ENCODE measurements at regions not wholly inside any gene's neighbourhood (a gene's known extent, or its start where the extent isn't known, plus 50 kb on each side); places are given as distances from the start of the nearest gene placed in this dataset.
A peak's percentile ranks its signal among the peaks of the same experiment; 100 is the strongest.
"Not testable (repeated sequence)": the region's sequence is repeated elsewhere in the genome, so short reads cannot be mapped to it uniquely, and the experiment has no call there.

DNA sequence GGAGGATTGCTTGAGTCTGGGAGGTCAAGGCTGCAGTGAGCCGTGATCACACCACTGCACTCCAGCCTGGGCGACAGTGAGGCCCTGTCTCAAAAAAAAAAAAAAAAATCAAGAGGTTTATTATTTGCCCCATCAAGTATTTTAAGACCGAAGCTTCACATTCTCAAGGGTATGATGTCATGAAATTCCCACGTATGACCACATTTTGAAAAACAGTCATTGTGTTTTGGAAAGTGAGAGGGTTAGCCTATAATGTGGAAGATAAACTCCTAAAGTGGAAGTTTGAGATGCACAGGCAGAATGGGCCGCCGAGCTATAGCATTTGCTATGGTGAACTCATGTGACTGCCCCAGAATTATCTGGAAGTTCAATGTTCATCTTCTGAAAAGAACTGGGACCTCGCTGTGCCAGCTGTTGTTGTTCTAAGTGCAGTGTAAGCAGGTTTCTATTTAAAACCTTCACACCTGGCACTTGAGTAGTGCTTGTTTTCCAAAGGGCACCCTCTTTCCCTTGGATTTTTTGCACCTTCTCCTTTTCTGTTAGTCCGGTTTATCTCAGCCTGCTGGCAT is 96.9 kb upstream of the SLC25A33 start:
- DNase-seq, result no peak

DNA sequence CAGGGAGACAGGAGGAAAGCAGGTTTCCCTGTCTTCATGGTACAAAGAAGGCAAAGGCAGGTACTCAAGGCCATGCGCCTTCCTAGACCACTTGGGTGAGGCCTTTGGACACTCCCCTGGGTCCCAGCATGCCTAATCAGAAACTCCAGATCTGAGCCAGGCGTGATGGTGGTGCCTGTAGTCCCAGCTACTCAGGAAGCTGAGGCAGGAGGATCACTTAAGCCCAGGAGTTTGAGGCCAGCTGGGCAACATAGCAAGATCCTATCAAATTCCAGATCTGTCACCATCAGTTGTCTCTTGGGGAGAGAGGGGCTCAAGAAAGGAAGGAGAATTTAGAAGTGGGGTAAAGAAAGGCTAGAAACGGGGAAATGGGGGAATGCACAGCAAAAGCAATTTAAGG is 96.3 kb upstream of the SLC25A33 start:
- no peak for DNase-seq

DNA sequence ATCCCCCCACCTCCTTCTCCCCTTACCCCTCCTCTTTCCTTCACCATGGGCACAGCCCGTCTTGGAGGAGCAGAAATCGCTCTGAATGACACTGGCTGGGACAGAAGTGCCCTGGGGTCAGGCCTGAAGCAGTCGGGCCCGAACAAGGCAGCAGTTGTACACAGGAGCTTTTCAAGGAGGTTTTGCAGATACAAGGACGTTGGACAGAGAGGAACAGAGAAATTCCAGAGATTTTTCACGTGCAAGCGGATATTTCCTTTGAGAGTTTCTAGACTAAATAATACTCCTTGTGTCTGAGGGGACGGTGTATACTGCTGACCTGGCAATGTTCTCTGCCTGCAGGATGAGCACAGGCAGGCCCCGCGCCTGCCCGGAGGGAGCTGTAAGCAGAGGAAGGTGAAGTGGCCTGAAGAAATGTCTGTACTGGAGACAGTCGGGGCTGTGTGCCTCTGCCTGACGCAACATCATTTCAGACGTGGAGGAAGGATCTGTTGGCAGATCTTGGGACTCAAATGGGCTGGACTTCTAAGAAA is 95.3 kb upstream of the SLC25A33 start:
- DNase-seq, result peak; percentile 99

DNA sequence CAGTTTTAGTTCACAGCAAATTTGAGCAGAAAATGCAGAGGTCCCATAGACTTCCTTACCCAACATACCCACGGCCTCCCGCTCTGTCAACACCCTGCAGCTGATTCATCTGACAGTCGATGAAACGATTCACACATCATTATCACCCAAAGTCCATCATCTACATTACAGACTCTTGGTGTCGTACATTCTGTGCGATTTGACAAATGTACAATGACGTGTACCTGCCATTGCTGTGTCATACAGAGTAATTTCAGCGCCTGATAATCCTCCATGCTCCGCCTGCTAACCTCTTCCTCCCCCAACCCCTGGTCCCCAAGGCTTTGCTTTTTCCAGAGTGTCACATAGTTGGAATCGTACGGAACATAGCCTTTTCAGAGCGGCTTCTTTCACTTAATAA is 94.7 kb upstream of the SLC25A33 start:
- DNase-seq, result no peak

DNA sequence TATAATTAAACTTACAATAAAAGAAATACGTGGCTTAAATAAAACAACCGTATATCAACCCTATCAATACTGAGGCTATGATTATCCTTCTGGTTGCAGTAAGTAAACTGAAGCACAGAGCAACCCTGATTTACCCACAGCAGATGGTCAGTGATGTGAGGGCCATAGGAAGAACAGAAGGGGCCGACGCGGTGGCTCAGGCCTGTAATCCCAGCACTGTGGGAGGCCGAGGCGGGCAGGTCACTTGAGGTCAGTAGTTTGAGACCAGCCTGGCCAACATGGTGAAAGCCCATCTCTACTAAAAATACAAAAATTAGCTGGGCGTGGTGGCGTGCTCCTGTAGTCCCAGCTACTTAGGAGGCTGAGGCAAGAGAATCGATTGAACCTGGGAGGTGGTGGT is 94.2 kb upstream of the SLC25A33 start:
- not testable (repeated sequence) for DNase-seq

DNA sequence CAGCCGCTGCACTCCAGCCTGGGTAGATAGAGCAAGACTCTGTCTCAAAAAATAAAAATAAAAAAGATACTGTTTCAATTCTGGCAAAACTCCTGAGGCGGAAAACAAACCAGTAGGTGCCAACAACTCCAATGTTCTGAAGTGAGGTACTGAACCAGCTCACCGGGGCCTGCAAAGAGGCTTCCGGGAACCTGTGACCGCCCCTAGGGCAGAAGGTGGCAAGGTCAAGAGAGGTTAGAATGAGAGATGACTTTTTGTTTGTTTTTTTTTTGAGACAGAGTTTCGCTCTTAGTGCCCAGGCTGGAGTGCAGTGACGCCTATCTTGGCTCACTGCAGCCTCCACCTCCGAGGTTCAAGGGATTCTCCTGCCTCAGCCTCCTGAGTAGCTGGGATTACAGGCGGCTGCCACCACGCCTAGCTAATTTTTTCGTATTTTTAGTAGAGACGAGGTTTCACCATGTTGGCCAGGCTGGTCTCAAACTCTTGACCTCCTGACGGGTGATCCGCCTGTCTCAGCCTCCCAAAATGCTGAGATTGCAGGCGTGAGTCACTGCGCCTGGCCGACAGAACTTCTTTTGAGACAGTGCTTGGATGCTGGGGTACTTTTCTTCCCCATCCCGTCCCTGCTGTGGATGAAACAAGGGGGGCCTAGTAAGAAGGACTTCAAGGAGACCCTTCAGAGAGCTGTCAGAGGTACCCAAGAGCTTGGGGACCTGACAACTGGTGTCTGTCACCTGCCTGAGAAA is 91.9 kb upstream of the SLC25A33 start:
- no peak for DNase-seq

DNA sequence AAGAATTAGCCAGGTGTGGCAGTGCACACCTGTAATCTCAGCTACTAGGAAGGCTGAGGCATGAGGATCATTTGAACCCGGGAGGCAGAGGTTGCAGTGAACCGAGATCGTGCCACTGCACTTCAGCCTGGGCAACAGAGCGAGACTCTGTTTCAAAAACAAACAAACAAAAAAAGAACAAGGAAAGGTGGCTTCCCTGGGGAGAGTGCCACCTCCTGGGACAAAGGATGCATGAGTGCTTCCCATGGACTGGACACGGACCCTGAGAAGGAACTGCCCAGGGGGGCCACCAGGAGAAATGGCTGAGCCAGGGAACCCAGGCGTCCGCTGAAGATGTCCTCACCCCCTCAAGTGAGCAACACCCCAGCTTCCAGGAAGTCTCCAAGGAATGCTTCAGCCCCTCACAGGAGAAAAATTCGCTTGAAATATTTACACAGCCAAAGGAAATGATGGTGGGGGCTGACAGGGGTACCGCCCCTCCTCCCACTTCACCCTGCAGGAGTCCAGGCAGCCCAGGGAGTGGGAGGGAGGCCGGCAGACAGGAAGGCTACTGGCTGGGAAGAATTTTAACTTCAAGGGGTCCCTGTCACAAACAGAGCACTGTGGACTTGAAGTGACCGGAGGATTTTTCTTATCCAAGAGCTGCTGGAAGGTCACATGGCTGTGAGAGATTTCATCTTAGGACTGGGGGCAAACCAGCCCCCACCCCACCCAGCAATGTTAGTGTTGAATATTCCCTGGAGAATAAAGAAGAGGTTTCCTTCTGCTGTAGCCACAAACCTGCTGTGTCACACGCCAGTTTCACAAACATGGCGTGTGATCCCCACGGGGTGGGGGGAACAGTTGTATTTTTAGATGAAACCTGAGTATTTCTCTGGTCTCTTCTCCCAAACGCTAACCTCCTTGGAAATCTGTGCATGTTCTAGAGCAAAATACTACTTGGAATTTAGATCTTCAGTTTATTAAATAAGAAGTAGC is 90.8 kb upstream of the SLC25A33 start:
- DNase-seq, result peak; percentile 95

DNA sequence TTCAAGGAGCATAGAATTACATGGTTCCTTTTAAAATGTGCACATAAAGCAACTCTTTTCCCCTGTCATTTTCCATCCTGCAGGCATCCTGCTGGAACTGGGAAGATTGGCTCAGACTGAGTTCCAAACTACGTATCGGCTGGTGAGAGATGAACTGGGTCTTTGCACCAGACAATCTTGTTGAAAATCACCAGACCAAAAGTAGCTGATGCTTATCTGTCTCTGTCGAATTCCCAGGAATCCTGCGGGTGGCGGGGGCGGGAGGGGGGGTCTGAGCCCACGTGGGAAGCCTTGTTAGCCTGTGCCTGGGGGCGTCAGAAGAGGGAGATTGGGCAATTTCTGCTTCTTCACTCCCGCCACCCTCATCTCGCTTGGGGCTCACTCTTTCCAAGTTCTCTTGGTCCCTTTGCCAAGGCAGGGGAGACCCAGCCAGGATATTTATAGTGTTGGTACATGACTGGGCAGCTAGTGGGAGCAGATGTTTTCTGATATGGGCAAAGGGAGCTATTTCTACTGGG is 90.1 kb upstream of the SLC25A33 start:
- peak; percentile 97 for DNase-seq

DNA sequence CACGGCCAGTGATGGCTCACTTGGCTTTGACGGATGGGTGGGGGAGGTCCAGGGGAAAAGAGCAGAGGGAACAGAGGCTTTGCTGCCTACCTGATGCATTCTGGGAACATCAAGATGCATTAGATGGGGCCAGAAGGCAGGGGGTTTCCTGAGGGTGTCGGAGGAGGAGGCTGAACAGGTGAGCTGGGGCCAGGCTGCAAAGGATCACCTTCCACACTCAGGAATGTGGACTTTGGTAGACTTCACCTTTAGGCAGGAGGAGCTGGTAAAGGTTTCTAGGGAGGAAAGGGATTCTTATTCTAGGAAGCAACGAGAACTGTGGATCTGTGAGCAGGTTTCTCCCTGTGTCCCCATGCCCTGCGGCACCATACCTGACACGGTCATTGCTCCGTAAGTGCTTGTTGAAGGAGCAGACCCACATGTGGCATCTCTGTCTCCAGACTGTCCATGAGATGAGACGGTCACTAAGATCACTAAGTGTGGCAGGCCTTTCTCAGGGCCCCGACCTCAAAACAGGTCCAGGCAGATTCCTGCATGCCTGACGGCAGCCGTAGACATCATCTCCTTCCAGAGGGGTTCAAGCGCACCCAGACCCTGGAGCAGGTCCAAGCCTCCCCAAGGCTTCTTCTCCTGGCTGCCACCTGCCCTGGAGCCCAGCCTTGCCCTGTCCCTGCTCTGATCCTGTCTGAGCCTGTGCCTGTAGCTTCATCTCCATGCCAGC is 89.1 kb upstream of the SLC25A33 start:
- peak; percentile 89 for DNase-seq

DNA sequence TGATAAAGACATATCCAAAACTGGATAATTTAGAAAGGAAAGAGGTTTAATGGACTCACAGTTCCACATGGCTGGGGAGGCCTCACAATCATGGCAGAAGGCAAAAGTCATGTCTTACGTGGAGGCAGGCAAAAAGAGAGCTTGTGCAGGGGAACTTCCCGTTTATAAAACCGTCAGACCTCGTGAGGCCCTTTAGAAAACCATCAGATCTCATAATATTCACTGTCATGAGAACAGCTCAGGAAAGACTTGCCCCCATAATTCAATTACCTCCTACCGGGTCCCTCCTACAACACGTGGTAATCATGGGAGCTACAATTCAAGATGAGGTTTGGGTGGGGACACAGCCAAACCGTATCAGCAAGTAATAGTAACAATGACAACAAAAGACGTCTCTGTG is 88.2 kb upstream of the SLC25A33 start:
- no peak for DNase-seq

DNA sequence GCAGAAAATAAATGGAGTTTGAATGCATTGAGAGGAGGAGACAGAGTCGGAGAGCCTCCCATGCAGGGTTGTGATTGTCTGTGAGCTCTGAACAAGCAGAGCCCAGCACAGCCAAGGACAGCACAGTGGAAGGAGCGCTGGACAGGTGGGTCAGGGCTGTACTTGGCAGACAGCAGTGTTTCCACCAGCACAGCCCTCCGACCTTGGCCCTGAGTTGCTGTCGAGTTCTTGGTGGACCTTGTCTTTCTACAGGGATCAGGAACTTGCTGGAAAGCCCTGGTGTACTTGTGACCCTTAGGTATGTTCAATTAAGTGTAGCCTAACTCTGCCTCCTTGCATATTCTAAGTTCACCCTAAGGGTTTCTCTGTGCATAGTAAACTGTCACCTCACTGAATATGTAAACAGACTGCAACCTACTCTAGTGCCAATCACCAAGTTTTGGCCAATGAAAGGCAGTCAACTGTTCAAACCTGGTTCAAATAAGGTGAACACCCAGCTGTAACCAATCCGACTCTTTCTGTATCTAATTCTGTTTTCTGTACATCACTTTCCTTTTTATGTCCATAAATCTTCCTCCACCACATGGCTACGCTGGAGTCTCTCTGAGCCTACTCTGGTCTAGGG is 86.6 kb upstream of the SLC25A33 start:
- no peak for DNase-seq

DNA sequence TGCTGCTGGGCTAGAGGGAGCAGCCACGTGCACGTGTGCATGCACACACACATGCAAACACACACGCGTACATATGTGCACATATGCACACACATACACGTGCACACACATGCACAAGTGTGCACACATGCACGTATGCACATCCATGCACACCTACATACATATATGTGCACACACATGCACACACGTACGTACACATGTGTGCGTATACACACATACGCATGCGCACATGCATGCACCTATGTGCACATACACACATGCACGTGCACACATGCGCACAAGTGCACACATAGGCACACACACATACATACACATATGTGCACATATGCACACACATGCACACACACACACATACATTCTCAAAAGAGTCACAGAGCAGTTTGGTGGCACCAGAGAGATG is 85.9 kb upstream of the SLC25A33 start:
- no peak for DNase-seq

DNA sequence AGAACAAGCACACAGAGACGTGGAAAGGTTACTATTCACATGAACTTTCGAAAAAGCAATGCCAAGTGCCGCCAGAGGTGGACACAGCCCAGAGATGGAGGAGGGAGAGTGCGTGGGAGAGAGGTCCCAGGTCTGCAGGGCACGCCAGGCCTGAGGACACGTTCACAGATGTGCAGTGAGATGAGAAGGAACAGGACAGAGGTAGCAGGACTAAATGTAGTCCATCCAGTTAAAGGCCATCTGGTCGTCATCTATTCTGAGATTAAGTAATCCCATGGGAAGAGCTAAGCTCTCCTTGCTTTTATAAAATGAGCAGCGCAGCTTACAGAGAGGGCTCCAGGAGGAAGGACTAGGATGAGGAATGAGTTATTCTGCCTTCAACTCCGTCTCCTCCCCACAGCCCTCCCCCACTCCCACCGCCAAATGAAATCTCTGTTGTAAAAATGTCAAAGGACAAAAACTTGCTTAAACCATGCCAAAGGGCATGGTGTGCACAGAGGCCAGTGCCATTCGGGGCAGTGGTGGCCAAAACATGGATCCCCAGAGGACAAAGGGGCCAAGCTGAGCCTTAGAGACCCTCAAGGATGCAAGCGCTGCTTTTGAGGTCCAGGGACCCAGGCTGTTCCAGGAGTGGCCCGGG is 85.4 kb upstream of the SLC25A33 start:
- DNase-seq, result no peak

DNA sequence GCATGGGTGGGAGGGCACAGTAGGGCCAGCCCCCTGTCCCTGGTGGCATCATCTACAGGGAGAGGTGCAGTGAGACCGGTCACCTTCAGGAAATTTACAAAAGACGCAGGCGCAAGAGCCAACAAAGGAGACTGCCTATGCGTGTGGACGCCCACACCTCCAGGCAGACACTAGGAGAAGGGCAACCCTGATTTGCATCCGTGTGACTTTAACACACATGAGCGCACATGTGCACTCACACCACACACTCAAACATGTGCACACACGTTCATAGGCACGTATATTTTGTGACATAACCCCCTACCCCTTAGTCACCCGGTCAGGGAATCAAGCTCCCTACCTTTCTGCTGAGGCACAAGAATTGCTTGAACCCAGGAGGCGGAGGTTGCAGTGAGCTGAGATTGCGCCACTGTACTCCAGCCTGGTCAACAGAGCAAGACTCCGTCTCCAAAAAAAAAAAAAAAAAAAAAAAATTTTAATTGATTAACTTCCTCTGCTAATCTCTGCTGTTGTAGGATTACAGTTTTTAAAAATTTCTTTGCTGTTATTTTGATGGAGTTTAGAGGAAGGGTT is 84.7 kb upstream of the SLC25A33 start:
- DNase-seq, result no peak

DNA sequence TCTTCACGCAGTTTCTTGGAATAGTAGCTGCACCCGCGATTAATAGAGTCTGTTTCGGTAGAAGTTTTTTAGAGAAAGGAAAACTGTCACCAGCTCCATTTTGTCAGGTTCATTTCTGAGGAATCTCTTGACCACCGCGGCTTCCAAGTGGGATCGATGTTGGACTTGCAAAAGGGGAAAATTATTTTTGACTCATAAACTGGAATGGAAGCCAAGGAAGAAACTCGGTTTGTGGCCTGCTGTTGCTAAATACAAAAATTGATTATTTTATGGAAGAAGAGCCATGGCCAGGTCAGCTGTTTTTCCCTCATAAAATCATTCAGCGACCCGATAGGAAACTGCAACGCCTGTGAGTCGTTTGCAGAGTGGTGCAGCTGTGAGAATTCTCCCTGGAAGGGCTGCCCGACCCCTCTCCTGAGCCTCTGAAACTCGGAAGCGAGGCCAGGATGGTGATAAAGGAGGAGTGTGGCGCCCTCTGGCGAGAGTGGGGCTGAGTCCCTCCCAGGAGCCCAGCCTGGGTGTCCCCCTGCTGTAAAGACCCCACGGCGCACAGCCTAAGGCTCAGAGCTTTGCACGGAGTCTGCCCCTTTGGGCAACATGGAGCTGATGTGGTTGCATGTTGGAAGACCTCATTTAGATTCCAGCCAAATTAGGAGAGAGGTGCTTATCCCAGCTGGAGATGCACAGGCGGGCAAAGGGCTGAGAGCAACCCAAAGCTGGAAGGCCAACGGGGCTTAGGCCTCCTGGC is 83.6 kb upstream of the SLC25A33 start:
- peak; percentile 92 for DNase-seq

DNA sequence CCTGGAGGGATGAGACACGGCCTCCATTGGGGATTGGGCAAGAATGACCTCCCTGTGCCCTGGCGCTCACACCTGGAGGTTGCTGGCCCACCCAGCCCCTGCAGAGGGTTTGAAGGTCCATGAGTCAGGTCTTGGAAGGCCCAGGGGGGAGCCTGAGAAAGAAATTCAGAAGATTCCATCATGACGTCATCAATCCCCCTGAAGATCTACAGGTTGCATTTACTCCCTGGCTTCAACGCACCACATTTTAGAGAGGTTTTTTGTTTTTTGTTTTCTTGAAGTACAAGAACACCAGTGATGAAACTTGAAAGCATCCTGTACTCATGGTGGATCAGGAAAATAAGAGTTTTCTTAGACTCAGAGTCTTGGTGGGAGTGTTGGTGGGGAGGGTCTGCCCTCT is 82.4 kb upstream of the SLC25A33 start:
- no peak for DNase-seq

DNA sequence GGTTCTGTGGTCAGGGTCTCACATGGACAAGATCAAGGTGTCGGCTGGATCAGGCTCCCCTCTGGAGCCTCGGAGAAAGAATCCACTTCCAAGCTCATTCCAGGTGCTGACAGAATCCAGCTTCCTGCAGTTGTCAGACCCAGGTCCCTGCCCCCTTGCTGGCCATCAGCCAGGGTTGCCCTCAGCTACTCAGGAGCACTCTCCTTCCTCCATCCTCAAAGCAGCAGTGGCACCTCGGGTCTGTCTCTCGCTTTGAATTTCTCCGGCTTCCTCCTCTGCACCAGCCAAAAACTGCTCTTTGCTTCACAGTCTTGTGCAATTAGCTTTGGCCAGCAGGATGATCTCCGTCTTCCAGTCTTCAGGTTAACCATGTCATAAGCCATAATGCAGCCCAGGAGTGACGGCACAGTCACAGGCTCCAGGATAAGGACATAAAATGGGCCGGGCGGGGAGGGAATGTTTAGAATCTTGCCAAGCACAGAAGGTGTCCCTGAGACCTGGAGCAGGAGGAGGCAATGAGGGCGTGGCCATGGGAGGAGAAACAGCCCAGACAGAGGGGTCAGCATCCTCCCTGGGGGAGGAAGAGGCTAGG is 79.4 kb upstream of the SLC25A33 start:
- no peak for DNase-seq

DNA sequence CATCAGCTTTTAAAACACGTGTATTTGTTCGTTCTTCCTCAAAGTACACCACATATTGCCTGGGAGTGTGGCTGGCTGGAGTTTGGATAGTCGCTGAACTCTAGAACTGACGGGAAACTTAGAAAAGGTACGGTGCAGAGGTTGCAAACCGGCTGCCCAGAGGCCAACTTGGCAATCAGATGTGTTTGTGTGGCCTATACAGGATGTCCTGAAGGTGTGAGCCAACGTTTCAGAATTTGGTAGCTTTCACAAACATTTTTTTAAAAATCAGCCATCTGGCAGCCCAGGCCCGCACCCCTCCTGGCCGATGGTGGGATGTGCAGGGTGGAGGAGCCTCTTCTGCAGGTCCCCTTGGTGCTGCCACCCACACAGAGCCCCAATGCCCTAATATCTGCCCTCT is 73.6 kb upstream of the SLC25A33 start:
- DNase-seq, result no peak

DNA sequence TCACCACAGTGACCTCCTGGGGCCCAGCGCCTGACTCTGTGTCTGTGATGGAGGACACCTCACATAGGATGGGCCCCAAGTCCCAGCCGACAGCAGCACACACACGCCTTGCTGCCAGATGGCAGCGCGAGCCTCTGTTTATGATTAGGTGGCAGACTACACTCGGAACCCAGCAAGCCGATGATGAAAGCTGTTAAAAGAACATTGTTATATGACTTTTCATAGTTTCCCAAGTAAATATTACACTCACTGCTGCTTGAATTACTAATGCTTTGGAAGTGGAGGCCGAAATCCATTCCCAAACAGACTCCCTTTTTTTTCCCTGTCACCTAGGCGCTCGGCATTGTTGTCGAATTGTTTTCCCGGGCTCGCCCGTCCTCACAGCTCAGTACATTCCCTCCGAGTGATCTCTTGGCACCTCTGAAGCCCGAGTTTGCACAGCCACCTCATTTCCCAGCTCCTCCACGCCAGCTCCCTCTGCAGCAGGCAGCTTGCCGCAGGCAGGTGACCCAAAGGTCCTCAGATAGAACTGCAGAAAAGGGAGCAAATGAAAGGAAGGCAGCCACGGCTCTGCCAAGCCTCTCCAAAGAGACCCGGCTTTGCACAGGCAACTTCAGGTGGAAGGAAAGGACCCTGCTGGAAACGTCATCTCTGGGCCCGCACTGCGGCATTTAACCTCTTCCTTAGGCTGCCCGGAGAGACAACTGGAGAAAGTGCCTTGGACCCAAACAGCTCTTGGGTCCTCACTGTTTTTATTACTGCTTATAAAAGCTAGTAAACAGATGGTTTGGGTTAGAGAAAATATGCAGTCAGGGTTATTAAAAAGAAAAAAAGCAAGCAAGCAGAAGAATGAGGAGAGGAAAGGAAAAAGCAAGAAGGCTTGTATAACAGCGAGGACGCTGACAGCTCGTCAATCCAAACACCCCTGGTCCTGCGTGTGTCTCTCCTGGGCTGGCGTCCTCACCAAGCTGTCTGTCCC is 72.2 kb upstream of the SLC25A33 start:
- DNase-seq, result no peak

Data from islet precursor cell (in vitro differentiated cells).